Kidney epithelial cell (primary cell): ENCODE measurements at regions not wholly inside any gene's neighbourhood (a gene's known extent, or its start where the extent isn't known, plus 50 kb on each side); places are given as distances from the start of the nearest gene placed in this dataset.

ENCODE experiments used
- DNase-seq: peaks from one replicate; pipeline ENCODE4 v3.0.0-alpha.2; 2010; ENCODE audit warnings: low read depth
- H3K27me3 ChIP-seq: 2 replicates; pipeline ENCODE4 v1.6.0; 2011; ENCODE audit warnings: low read length; ENCODE audit not compliant: control insufficient read depth, insufficient read depth
- H3K36me3 ChIP-seq: 2 replicates; pipeline ENCODE4 v1.5.1; 2011; ENCODE audit warnings: low read length; ENCODE audit not compliant: control insufficient read depth, insufficient read depth
- H3K4me3 ChIP-seq: 2 replicates; pipeline ENCODE4 v1.5.1; 2011; ENCODE audit warnings: low read depth, mild to moderate bottlenecking, control low read depth, low read length
- TF ChIP-seq, protein P1 (sequence below): IDR thresholded peaks from 2 replicates; pipeline ENCODE4 v1.5.1; 2011; ENCODE audit warnings: mild to moderate bottlenecking, moderate library complexity, low read length, control low read depth, inconsistent platforms; ENCODE audit not compliant: insufficient read depth, poor library complexity, severe bottlenecking

DNA sequence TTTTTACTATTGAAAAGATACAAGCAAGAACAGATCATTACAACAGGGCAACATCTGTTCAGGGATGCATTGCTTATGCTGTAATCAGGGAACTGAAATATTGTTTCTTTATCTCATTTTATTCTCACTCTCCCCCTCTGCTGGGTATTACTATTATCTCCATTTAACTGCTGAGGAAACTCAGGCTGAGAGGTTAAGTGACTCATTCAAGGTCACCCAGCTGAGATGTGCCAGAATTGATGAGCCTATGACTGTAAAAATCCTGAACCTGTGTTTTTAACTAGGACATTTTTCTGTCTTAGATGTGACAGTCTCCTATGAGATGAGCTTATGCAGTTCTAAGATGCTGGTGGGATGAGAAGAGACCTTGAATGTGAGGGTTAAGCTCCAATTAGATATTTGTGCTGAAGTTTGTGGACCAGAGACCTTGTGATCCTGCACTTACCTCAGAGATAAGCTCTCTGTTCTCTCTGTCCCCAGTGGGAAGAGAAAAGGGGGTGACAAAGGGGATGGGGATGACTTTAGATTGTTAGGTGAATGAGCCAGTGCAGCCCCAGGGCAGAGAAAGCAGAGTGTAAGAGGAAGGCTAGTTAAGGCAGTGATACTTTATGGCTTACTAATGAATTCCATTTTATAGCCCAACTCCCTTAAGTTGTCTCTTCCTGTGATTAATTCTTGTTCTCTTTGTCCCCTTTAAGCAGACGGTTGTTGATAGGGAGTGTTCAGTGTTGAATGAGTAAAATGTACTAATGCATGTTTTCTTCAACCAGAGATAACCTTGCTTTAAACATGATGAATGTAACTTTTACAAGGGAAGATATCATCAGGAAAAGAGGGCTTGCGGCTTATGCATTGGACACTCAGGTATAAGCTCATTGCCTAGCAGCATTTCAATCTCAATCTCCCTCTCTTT, 111.4 kb downstream of the HLX start:
- Histone ChIP-seq H3K4me3 (no peak overlapping the region), H3K27me3 (no peaks in the 10 kb centered on the region), H3K36me3 (no peaks in the 10 kb centered on the region)
- DNase-seq: peak; percentile 37
- TF ChIP-seq, protein P1, sequence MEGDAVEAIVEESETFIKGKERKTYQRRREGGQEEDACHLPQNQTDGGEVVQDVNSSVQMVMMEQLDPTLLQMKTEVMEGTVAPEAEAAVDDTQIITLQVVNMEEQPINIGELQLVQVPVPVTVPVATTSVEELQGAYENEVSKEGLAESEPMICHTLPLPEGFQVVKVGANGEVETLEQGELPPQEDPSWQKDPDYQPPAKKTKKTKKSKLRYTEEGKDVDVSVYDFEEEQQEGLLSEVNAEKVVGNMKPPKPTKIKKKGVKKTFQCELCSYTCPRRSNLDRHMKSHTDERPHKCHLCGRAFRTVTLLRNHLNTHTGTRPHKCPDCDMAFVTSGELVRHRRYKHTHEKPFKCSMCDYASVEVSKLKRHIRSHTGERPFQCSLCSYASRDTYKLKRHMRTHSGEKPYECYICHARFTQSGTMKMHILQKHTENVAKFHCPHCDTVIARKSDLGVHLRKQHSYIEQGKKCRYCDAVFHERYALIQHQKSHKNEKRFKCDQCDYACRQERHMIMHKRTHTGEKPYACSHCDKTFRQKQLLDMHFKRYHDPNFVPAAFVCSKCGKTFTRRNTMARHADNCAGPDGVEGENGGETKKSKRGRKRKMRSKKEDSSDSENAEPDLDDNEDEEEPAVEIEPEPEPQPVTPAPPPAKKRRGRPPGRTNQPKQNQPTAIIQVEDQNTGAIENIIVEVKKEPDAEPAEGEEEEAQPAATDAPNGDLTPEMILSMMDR: no peak

DNA sequence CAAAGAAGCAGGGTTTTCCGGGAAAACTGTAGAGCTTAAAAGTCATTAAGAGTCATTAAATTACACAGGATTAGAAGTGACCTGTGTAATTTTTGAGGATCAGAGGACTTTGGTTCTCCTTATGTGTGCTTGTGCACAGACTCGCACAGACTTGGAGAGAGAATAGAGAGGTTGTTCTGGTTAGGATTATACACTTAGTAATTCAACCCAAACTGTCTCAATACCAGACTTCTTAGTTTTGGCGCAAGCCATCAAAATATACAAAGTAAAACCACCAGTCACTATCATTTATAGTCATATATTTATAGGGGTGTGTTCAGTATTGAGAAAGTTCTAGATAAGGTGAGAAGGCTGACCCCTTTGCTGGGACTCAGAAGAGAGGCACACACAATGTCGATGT, 112.3 kb downstream of the HLX start:
- Histone ChIP-seq H3K4me3 (no peak overlapping the region), H3K36me3 (no peaks in the 10 kb centered on the region), H3K27me3 (no peaks in the 10 kb centered on the region)
- TF ChIP-seq, protein P1: no peak
- no peak for DNase-seq

DNA sequence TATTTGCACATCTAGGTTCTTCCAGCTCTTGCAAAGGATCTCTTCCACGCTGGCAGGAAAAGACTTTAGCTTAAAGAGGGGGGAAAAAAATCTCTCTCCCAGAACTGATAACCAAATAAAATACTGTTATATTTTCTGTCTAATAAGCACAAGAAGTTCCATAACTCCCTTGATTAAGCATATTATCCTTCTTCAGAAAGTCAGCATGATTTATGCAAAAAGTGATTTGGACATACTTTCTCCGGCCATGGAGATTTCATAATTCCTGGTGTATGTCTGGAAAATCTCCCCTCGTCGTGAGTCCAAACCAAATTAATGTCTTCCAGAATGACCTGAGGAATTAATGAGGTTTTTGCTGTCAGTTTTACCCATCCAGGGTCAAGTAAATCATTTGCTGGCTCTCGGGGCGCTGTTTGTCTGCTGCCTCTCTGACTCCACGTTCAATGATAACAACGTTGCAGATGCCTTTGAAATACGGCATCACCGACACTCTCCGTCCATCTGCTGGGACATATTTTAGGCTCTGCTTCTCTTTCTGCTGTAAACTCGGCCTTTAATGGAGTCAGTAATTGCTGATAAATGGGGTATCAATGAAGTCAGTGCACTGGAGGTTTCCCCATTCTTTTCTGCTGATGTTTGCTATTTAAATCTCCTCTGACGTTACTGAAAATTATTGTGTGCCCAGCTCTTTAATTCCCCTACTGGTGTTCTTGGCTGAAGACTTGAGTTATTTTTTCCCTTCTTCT, 112.9 kb downstream of the HLX start:
- TF ChIP-seq, protein P1: no peak
- H3K4me3 ChIP-seq: no peak overlapping the region
- H3K36me3 ChIP-seq: no peaks in the 10 kb centered on the region
- no peaks in the 10 kb centered on the region for H3K27me3 ChIP-seq
- no peak for DNase-seq

DNA sequence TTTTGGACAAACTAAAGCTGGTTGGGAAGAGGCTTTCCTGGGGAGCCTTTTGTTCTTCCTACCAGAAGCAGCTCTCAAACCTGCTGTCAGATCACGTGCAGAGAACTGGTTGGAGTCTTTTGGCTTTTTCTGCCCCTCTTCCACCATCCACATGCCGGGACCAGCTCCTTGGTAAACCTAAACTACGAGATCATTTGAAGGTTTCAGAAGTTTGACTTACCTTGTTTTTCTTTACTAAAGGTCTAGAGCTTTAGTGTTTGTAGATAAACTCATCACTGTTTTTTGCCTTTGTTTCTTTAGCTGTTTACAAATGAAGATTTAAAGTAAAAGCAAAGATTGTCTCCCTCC, 113.4 kb downstream of the HLX start:
- Histone ChIP-seq H3K27me3 (no peaks in the 10 kb centered on the region), H3K36me3 (no peaks in the 10 kb centered on the region), H3K4me3 (no peak overlapping the region)
- no peak for DNase-seq
- TF ChIP-seq, protein P1: no peak

DNA sequence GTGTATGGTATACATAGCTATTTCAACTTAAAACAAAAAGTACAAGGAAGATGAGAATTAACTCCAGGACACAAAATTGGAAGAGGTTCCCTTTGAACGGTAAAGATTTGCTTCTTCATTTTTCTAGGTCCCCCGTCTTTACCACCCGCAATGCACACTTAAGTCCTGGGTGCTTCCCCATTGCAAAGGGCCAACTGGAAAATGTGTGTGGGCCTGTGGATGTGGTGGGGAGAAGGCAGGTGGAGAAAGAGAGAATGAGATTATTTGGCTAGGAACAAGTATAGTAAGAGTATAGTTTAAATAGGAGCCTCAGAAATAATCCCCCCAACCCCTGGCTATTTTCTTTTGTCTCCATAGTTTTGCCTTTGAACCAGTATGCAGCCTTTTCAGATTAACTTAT, 115.4 kb downstream of the HLX start:
- Histone ChIP-seq H3K36me3 (no peaks in the 10 kb centered on the region), H3K4me3 (no peak overlapping the region), H3K27me3 (no peaks in the 10 kb centered on the region)
- TF ChIP-seq, protein P1: no peak
- DNase-seq: no peak
